GM19328 (cell line): ENCODE measurements at regions not wholly inside any gene's neighbourhood (a gene's known extent, or its start where the extent isn't known, plus 50 kb on each side); places are given as distances from the start of the nearest gene placed in this dataset.

Source experiments
- ATAC-seq: cut with Tn5 transposase; IDR thresholded peaks from one replicate; pipeline ENCODE4 v1.9.1; 2021; ENCODE audit warnings: mild to moderate bottlenecking, moderate library complexity; ENCODE audit not compliant: unreplicated experiment

DNA sequence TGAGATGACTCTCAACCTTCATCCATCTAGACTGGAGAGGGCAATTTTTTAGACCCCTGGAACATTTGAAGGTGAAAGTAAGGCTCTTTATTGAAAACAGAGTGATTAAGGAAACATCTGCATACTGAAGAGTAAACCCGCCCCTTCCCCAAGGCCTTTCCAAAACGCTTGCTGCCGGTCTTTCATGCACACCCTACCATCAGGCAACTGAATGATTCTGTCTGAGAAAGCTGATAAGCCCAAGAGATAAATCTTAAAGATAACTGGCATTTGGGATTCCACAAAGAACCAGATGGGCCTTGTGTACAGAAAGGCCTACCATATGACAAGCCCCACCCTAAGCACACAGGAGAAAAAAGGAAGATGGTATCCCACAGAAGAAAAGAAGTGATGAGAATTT is 54.4 kb upstream of the PIK3R1 start:
- no peak for ATAC-seq

DNA sequence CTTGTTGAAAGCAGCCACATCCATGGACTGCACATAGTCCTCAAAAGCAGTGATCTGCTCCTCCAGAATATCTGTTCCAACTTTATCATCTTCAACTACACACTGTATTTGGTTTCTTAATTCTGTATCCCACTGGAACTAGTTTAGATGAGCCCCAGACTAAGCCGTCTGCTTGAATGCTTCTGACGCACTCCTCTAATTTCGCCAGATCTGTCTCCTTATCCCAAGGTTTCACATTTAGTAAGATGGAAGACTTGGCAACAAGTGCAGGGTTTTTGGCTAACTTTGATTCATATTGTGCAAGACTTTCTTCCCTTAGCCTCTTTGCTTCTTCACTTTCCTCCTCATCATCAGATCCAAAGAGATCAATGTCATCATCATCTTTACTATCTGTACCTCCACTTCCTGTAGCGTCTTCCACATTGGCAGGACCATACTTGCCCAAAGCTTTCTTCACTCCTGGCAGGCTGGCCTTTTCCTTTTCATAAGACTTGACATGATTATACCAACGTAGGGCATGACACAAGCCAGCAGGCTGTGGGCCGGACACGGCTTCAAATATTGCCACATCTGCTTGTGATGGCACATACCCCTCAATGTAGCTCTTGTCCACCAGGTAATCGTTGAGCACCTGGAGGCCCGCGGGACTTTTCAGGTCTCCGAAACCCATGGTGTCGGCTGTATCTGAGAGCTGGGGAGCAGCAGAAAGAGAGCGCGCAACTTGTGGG is 56.2 kb upstream of the PIK3R1 start:
- ATAC-seq = no peak

GRCh38 chr5:68155940-68156339 is 59.6 kb upstream of the PIK3R1 start:
- ATAC-seq = no peak

- no peak for ATAC-seq
Measured at GRCh38 chr5:68154119-68154857, 61.3 kb upstream of the PIK3R1 start.

- no peak for ATAC-seq
Measured at GRCh38 chr5:68151812-68152211, 63.7 kb upstream of the PIK3R1 start.

GRCh38 chr5:68149189-68149588 is 66.4 kb upstream of the PIK3R1 start:
- ATAC-seq = no peak

- no peak for ATAC-seq
Measured at GRCh38 chr5:68148096-68148495, 67.5 kb upstream of the PIK3R1 start.

GRCh38 chr5:68147659-68148058 is 67.9 kb upstream of the PIK3R1 start:
- ATAC-seq = no peak

- ATAC-seq = peak; percentile 45
Measured at GRCh38 chr5:68141494-68141893, 74.1 kb upstream of the PIK3R1 start.

- ATAC-seq = no peak
Measured at GRCh38 chr5:68140763-68141162, 74.8 kb upstream of the PIK3R1 start.

DNA sequence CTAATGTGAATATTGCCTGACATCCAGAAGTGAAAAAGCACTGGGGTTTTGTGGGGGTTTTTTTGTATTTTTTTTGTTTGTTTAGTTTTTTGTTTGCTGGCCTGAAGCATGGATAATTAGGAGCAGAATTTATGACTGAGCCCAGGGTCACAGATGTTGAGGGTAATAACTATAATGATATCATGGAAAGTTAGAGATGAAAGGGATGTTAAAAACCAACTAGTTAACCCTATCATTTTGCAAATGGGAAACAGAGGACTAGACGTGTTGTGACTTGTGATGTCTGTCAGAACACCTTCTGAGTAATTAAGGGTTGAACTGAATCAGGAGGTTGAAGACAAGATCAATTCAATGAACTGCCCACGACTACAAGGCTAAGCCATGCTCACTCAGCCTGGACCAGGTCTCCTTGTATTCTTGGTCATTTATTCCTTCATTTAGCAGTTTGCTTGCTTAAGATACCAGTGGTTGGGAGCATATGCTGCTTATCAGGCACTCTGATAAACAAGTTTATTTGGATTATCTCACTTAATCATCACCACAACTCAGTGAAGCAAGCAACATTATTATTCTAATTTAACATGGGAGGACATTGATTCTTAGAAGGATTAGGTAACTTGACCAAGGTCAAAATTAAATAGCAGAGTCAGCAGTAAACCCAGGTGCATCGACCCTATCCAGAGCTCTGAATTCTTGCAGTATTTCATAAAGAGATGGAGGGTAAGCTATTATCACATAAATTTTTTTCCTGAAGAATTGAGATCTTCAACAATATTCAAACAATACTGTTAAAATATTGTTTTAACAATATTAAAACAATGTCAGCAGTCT is 75.7 kb upstream of the PIK3R1 start:
- ATAC-seq = no peak

- ATAC-seq = no peak
Measured at GRCh38 chr5:68137511-68138140, 77.9 kb upstream of the PIK3R1 start.

- ATAC-seq = no peak
Measured at GRCh38 chr5:68134669-68135313, 80.8 kb upstream of the PIK3R1 start.

GRCh38 chr5:68134033-68134668 is 81.4 kb upstream of the PIK3R1 start:
- no peak for ATAC-seq

DNA sequence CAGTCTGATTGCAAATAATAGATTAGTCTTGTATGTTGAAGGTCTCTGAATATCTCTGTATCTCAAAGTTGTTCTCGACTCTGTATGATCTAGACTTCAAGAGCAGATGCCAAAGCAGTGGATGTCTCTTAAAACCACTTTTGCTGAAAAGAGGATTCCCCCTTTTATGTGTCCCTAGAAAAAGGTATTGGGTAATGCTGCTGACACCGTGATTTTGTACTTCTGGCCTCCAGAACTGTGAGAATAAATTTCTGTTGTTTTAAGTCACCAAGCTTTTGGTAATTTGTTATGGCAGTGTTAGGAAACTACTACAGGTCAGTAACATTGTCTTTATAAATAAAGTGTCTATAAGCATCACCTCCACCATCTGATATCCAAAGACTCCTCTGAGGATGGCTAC is 85.3 kb upstream of the PIK3R1 start:
- ATAC-seq = no peak

- no peak for ATAC-seq
Measured at GRCh38 chr5:68129364-68129763, 86.2 kb upstream of the PIK3R1 start.

DNA sequence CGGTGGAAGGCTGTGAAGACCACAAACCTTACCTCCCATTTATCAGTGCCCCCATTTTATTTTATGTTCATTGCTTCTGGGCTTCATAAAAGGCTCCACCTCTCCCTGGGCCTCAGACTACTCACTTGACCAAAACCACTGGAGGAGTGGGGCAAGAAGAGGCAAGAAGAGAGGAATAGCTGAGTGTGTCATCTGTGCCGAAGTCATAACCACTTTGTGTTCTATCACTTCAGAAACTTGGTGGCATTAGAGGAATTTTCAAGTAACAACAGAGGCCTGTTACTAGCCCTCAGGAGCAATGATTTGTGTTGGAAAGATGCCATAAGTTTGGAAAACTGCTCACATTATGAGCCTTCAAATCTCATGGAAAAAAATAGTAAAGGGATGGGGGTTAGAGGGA is 88.7 kb upstream of the PIK3R1 start:
- no peak for ATAC-seq

GRCh38 chr5:68122439-68123328 is 92.9 kb upstream of the PIK3R1 start:
- ATAC-seq = no peak

DNA sequence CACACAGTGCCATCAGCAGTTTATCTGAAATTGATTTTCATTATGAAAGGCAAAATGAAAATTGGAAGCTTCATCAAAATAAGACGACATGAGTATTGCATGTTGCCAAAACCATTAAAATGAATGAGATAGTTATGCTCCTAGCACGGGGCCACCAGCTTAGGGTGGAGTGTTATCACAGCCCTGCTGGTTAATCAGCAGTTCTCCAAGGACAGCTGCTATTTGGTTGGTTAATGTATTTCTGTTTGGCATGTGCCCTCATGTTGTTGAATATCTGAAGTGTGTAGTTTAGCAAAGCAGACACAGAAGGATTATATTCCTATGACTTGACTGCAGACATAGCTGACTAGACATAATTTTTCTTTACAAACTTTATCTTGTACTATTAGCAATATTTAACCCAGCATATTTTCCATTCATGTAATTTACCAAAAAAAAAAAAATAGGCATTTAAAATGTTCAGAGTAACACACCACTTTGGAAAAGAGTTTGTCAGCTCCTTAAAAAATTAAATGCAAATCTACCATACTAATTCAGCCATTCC is 98.6 kb upstream of the PIK3R1 start:
- ATAC-seq = no peak
